Ovary (tissue), 7 donors: ENCODE measurements at regions not wholly inside any gene's neighbourhood (a gene's known extent, or its start where the extent isn't known, plus 50 kb on each side); places are given as distances from the start of the nearest gene placed in this dataset.

Experiments used
- DNase-seq, 5 donors: peaks; one replicate each; pipeline ENCODE4 v3.0.0-alpha.2; 2019 to 2020
- H3K27ac ChIP-seq, 2 donors: fragments of 200-600 bp; one replicate each; pipeline versions ENCODE4 v1.5.1 to v1.8.0; 2019 to 2022
- H3K27me3 ChIP-seq: fragments of 200-600 bp; one replicate; pipeline ENCODE4 v1.8.0; 2022
- H3K36me3 ChIP-seq: fragments of 200-600 bp; sonication (generic); one replicate; pipeline ENCODE4 v1.5.1; 2019
- H3K4me1 ChIP-seq: one replicate; pipeline ENCODE4 v1.8.1; 2013; ENCODE audit warnings: mild to moderate bottlenecking, moderate library complexity; ENCODE audit not compliant: insufficient read depth
- H3K4me3 ChIP-seq: fragments of 200-600 bp; sonication (generic); one replicate; pipeline ENCODE4 v1.5.1; 2017
- H3K9me3 ChIP-seq, 2 donors: fragments of 200-600 bp in 1 of 2; sonication (generic) in 1 of 2; one replicate each; pipeline versions ENCODE4 v1.5.1 to v1.8.1; 2013 to 2019; ENCODE audit warnings: mild to moderate bottlenecking in 1 of 2, moderate library complexity in 1 of 2
- CTCF ChIP-seq, 3 donors: fragments of 450-650 bp in 2 of 3; fragments of 200-600 bp in 1 of 3; IDR thresholded peaks; one replicate each; pipeline versions ENCODE4 v1.5.1 to v1.8.0; 2016 to 2022; ENCODE audit warnings: antibody characterized with exemption in 3 of 3, mild to moderate bottlenecking in 1 of 3
- EP300 ChIP-seq: sonication (generic); formaldehyde crosslinking; IDR thresholded peaks from one replicate; pipeline ENCODE4 v1.6.1; 2017; ENCODE audit warnings: antibody characterized with exemption
- POLR2A ChIP-seq: fragments of 450-650 bp; IDR thresholded peaks from one replicate; pipeline ENCODE4 v1.6.1; 2017; ENCODE audit warnings: antibody characterized with exemption, mild to moderate bottlenecking, moderate library complexity
- WGBS, 3 donors: extraction: QIAGEN DNeasy Blood & Tissue Kit in 1 of 3; methylation state at CpG; one replicate each; pipeline versions ENCODE4 v1.1.5 to v1.1.7; 2013 to 2017; 5-methylcytosine and 5-hydroxymethylcytosine counted together
- intact Hi-C, 4 donors: fragments of 100-400 bp; cut with DNase I; formaldehyde crosslinking; loops; one replicate each; pipeline versions ENCODE4 v1.11.0 to v1.15.1; 2022 to 2023
- donor health status: DM: no; HTN: no; CAD: no; lungs with moderate emphysema.
- donor health status: DM: no; HTN: no; CAD: no.
- donor health status: Bipolar disorder and iron deficiency.
- donor health status: DM: no; HTN: no; CAD: no.
- donor health status: DM: yes; HTN: yes; CAD: no.

GRCh38 chr5:135203593-135204036 is 169.6 kb upstream of the PITX1 start:
- Histone ChIP-seq H3K27me3 (no peaks in the 10 kb centered on the region), H3K4me1 (no peaks in the 10 kb centered on the region), H3K4me3 (no peak overlapping the region), H3K36me3 (no peaks in the 10 kb centered on the region), H3K27ac (no peak overlapping the region), H3K9me3 (no peaks in the 10 kb centered on the region)
- 63 to 75% (median 70%) methylated on average over 4 of the region's 4 CpGs for WGBS, 3 donors
- intact Hi-C loops = no loop called here
- TF ChIP-seq EP300 = no peak
- no peak for TF ChIP-seq POLR2A
- no peak for TF ChIP-seq CTCF (IDR thresholded peaks at IDR 0.05)
- DNase-seq = no peak

GRCh38 chr5:135203019-135203418 is 169.0 kb upstream of the PITX1 start:
- H3K4me1 ChIP-seq = no peaks in the 10 kb centered on the region
- TF ChIP-seq CTCF (IDR thresholded peaks at IDR 0.05) (no peak), EP300 (no peak), POLR2A (no peak)
- H3K9me3 ChIP-seq = no peaks in the 10 kb centered on the region
- H3K27ac ChIP-seq = no peak overlapping the region
- no peak for DNase-seq
- no peak overlapping the region for H3K4me3 ChIP-seq
- intact Hi-C loops = no loop called here
- H3K27me3 ChIP-seq = no peaks in the 10 kb centered on the region
- WGBS, 3 donors = 95 to 98% (median 95%) methylated on average over 2 of the region's 2 CpGs
- H3K36me3 ChIP-seq = no peaks in the 10 kb centered on the region

GRCh38 chr5:135199919-135200318 is 165.9 kb upstream of the PITX1 start:
- Histone ChIP-seq H3K36me3 (no peaks in the 10 kb centered on the region), H3K27ac (no peak overlapping the region), H3K4me1 (no peaks in the 10 kb centered on the region), H3K27me3 (no peaks in the 10 kb centered on the region), H3K4me3 (no peak overlapping the region), H3K9me3 (no peaks in the 10 kb centered on the region)
- DNase-seq = no peak
- WGBS, 3 donors = 72 to 88% (median 84%) methylated on average over 1 of the region's 1 CpG
- intact Hi-C loops = no loop called here
- no peak for TF ChIP-seq POLR2A
- TF ChIP-seq CTCF (IDR thresholded peaks at IDR 0.05) = no peak
- no peak for TF ChIP-seq EP300

GRCh38 chr5:135196483-135196882 is 162.5 kb upstream of the PITX1 start:
- Histone ChIP-seq H3K4me3 (no peak overlapping the region), H3K27ac (no peak overlapping the region), H3K36me3 (no peaks in the 10 kb centered on the region), H3K4me1 (no peaks in the 10 kb centered on the region), H3K9me3 (no peaks in the 10 kb centered on the region), H3K27me3 (no peaks in the 10 kb centered on the region)
- WGBS, 3 donors = 34 to 84% (median 68%) methylated on average over 1 of the region's 1 CpG
- intact Hi-C loops = no loop called here
- DNase-seq = no peak
- no peak for TF ChIP-seq CTCF (IDR thresholded peaks at IDR 0.05)
- no peak for TF ChIP-seq EP300
- TF ChIP-seq POLR2A = no peak

GRCh38 chr5:135195270-135195608 is 161.2 kb upstream of the PITX1 start:
- no peak for DNase-seq
- no peak for TF ChIP-seq CTCF (IDR thresholded peaks at IDR 0.05)
- Histone ChIP-seq H3K36me3 (no peaks in the 10 kb centered on the region), H3K4me3 (no peak overlapping the region), H3K27me3 (no peaks in the 10 kb centered on the region), H3K4me1 (no peaks in the 10 kb centered on the region), H3K9me3 (no peaks in the 10 kb centered on the region), H3K27ac (no peak overlapping the region)
- 34 to 51% (median 49%) methylated on average over 3 of the region's 3 CpGs for WGBS, 3 donors
- intact Hi-C loops = no loop called here
